Peyer's patch (tissue), 4 donors: ENCODE measurements at regions not wholly inside any gene's neighbourhood (a gene's known extent, or its start where the extent isn't known, plus 50 kb on each side); places are given as distances from the start of the nearest gene placed in this dataset.

Experiments used
- DNase-seq, 3 donors: peaks; one replicate each; pipeline ENCODE4 v3.0.0-alpha.2; 2017 to 2019
- H3K27ac ChIP-seq, 4 donors: fragments of 200-600 bp; sonication (generic); one replicate each; pipeline ENCODE4 v1.5.1; 2016 to 2019
- H3K27me3 ChIP-seq, 2 donors: fragments of 200-600 bp; sonication (generic); one replicate each; pipeline ENCODE4 v1.5.1; 2019
- H3K36me3 ChIP-seq, 3 donors: fragments of 200-600 bp; sonication (generic); one replicate each; pipeline ENCODE4 v1.5.1; 2016 to 2019
- H3K4me1 ChIP-seq, 4 donors: fragments of 200-600 bp; sonication (generic); one replicate each; pipeline ENCODE4 v1.5.1; 2016 to 2019
- H3K4me3 ChIP-seq, 4 donors: fragments of 200-600 bp; sonication (generic); 1 replicate in 3 of 4; 2 replicates in 1 of 4; pipeline ENCODE4 v1.5.1; 2016 to 2019; ENCODE audit warnings: mild to moderate bottlenecking in 1 of 4
- H3K9me3 ChIP-seq, 4 donors: fragments of 200-600 bp; sonication (generic); one replicate each; pipeline ENCODE4 v1.5.1; 2016 to 2019; ENCODE audit warnings: mild to moderate bottlenecking in 1 of 4
- CTCF ChIP-seq, 6 experiments: fragments of 450-650 bp in 4 of 6; fragments of 200-600 bp in 2 of 6; sonication (generic) in 1 of 6; IDR thresholded peaks; one replicate each; pipeline ENCODE4 v1.5.1; 2017 to 2019; ENCODE audit warnings: antibody characterized with exemption in 6 of 6, mild to moderate bottlenecking in 3 of 6, moderate library complexity in 1 of 6
- POLR2A ChIP-seq, 2 donors: fragments of 450-650 bp; IDR thresholded peaks; one replicate each; pipeline ENCODE4 v1.5.1; 2017; ENCODE audit warnings: antibody characterized with exemption in 2 of 2, mild to moderate bottlenecking in 2 of 2, moderate library complexity in 2 of 2

- no peaks in the 10 kb centered on the region for H3K9me3 ChIP-seq
- DNase-seq: no peak
- TF ChIP-seq POLR2A (IDR thresholded peaks at IDR 0.05): no peak
- TF ChIP-seq CTCF (IDR thresholded peaks at IDR 0.05): no peak
Observed at GRCh38 chr2:88829607-88830463, 138.4 kb downstream of the RPIA start.

GRCh38 chr2:88831071-88831791 is 139.8 kb downstream of the RPIA start:
- Histone ChIP-seq H3K4me1 (no peaks in the 10 kb centered on the region), H3K27me3 (no peaks in the 10 kb centered on the region), H3K9me3 (no peaks in the 10 kb centered on the region), H3K27ac (no peak overlapping the region), H3K36me3 (no peaks in the 10 kb centered on the region), H3K4me3 (no peak overlapping the region)
- no peak for DNase-seq
- TF ChIP-seq POLR2A (IDR thresholded peaks at IDR 0.05): no peak
- no peak for TF ChIP-seq CTCF (IDR thresholded peaks at IDR 0.05)

More at GRCh38 chr2:88829607-88830463, 138.4 kb downstream of the RPIA start:
- no peaks in the 10 kb centered on the region for H3K36me3 ChIP-seq
- H3K4me3 ChIP-seq: no peak overlapping the region
- no peak overlapping the region for H3K27ac ChIP-seq
- no peaks in the 10 kb centered on the region for H3K4me1 ChIP-seq
- H3K27me3 ChIP-seq: no peaks in the 10 kb centered on the region

- H3K27me3 ChIP-seq: no peaks in the 10 kb centered on the region
- DNase-seq: peak; percentile 79 to 93 (median 89)
- no peaks in the 10 kb centered on the region for H3K9me3 ChIP-seq
- no peaks in the 10 kb centered on the region for H3K36me3 ChIP-seq
- TF ChIP-seq POLR2A (IDR thresholded peaks at IDR 0.05): no peak
- peak; percentile 72 to 81 (median 74) for TF ChIP-seq CTCF (IDR thresholded peaks at IDR 0.05)
- no peak overlapping the region for H3K4me3 ChIP-seq
- no peaks in the 10 kb centered on the region for H3K4me1 ChIP-seq
- peak overlapping the region in 1 of 4 donors; percentile 71 for H3K27ac ChIP-seq
Observed at GRCh38 chr2:88831792-88832248, 140.3 kb downstream of the RPIA start.

GRCh38 chr2:88832311-88832991 is 141.0 kb downstream of the RPIA start:
- Histone ChIP-seq H3K9me3 (no peaks in the 10 kb centered on the region), H3K4me3 (no peak overlapping the region), H3K27me3 (no peaks in the 10 kb centered on the region), H3K27ac (peak overlapping the region in 2 of 4 donors; percentile 41 to 71), H3K36me3 (no peaks in the 10 kb centered on the region), H3K4me1 (no peaks in the 10 kb centered on the region)
- peak in 3 of 6 experiments; percentile 14 to 22 (median 14) for TF ChIP-seq CTCF (IDR thresholded peaks at IDR 0.05)
- no peak for TF ChIP-seq POLR2A (IDR thresholded peaks at IDR 0.05)
- DNase-seq: peak in 2 of 3 donors; percentile 52 to 62

- H3K36me3 ChIP-seq: no peaks in the 10 kb centered on the region
- DNase-seq: no peak
- H3K4me1 ChIP-seq: no peaks in the 10 kb centered on the region
- TF ChIP-seq CTCF (IDR thresholded peaks at IDR 0.05) (no peak), POLR2A (IDR thresholded peaks at IDR 0.05) (no peak)
- no peak overlapping the region for H3K4me3 ChIP-seq
- no peaks in the 10 kb centered on the region for H3K27me3 ChIP-seq
- H3K27ac ChIP-seq: peak overlapping the region in 2 of 4 donors; percentile 41 to 71
- H3K9me3 ChIP-seq: no peaks in the 10 kb centered on the region
Observed at GRCh38 chr2:88832992-88833389, 141.5 kb downstream of the RPIA start.
